DOHH2 (cell line): ENCODE measurements at regions not wholly inside any gene's neighbourhood (a gene's known extent, or its start where the extent isn't known, plus 50 kb on each side); places are given as distances from the start of the nearest gene placed in this dataset.

Experiments
- CTCF ChIP-seq: fragments of 200-600 bp; sonication (generic); IDR thresholded peaks from one replicate; pipeline ENCODE4 v1.5.1; 2014; ENCODE audit warnings: antibody characterized with exemption, mild to moderate bottlenecking, low read depth, low read length; ENCODE audit not compliant: poor library complexity, severe bottlenecking
- EZH2phosphoT487 ChIP-seq: fragments of 200-600 bp; sonication (generic); IDR thresholded peaks from 2 replicates; pipeline ENCODE4 v1.6.1; 2017; ENCODE audit warnings: borderline replicate concordance, mild to moderate bottlenecking, antibody characterized with exemption, low read length, moderate library complexity, mixed read lengths

DNA sequence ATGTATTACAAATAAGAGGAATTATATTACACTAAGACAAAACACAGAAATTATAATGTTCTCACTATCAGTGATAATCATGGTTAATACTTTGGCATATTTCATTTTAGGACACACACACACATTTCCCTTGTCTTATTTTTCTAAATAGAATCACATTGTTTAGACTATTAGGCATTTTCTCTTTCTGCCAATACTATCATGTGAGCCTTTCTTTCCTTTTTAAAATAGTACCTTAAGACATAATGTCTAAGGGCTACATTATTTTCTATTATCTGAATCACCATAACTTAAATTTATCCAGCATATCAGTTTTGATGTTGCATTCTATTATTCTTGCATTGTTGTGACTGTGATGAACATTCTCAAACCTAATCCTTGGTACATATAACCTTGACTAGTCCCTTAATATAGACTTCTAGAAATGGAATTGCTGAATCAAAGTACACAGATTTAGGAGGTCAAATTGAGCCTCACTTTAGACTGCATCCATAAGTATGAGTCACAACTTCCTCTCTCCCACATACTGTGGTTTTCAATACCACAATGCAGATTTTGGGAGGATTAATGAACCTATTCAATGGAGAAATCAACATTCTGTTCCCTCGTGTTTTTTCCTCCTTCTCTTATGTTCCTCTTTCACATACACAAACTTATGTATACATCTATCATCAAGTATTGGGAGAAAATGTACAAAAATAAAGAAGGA is 212.6 kb downstream of the MOXD1 start:
- TF ChIP-seq CTCF (no peak), EZH2phosphoT487 (no peak)
